Activated T-cell treated with anti-CD3 and anti-CD28 coated beads, Interleukin-2, amount 50 U/mL, for 72 hours (primary cell): ENCODE measurements at regions not wholly inside any gene's neighbourhood (a gene's known extent, or its start where the extent isn't known, plus 50 kb on each side); places are given as distances from the start of the nearest gene placed in this dataset.

Experiments used
- ATAC-seq, 2 donors: fragments of 150-1000 bp; cut with Tn5 transposase; replicated peaks in 1 of 2; 2 replicates each; pipeline ENCODE4 v1.10.0; 2021; ENCODE audit warnings: moderate library complexity in 2 of 2, mild to moderate bottlenecking in 1 of 2
- DNase-seq, 2 donors: peaks; one replicate each; pipeline ENCODE4 v3.0.0; 2021 to 2022; ENCODE audit warnings: mixed read lengths in 1 of 2
- H3K27ac Mint-ChIP-seq: one replicate; pipeline ENCODE4 v1.8.0; 2022; ENCODE audit warnings: mild to moderate bottlenecking, moderate library complexity, mixed read lengths
- H3K27me3 Mint-ChIP-seq: one replicate; pipeline ENCODE4 v1.8.0; 2022; ENCODE audit warnings: low read depth, mixed read lengths
- H3K36me3 Mint-ChIP-seq, 2 donors: one replicate each; pipeline ENCODE4 v1.8.0; 2022; ENCODE audit warnings: mixed read lengths in 2 of 2, mild to moderate bottlenecking in 1 of 2; ENCODE audit not compliant: insufficient read depth in 2 of 2
- H3K4me1 Mint-ChIP-seq: one replicate; pipeline ENCODE4 v1.8.0; 2022; ENCODE audit warnings: low read depth, mixed read lengths
- H3K4me3 Mint-ChIP-seq, 2 donors: one replicate each; pipeline ENCODE4 v1.8.0; 2022; ENCODE audit warnings: mild to moderate bottlenecking in 2 of 2, mixed read lengths in 2 of 2, moderate library complexity in 2 of 2
- H3K9me3 Mint-ChIP-seq, 2 donors: one replicate each; pipeline ENCODE4 v1.8.0; 2022; ENCODE audit warnings: mixed read lengths in 2 of 2

DNA sequence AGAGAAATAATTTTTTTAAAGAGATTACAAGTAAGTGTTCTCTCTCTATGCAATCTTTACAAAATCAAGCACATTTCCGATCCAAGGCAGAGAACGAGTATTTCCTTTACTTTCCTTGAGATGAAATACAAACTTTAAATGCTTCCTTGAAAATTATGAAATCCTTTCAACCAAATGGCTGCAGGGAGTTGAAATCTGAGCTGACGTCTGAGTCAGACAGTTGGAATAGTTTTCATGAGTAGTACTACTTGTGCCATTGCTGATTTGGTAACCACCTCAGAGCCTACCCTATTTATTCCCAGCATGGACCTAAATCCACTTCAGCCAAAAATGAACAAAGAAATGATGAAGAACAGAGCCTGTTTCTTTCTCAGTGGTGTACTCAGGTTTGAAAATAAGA is 183.6 kb downstream of the GIPC2 start:
- Mint-ChIP-seq H3K27me3 (no peaks in the 10 kb centered on the region), H3K9me3 (peaks cover 0 to 2% of the 10 kb centered on the region in 2 donors), H3K27ac (no peak overlapping the region), H3K4me1 (no peaks in the 10 kb centered on the region), H3K4me3 (no peak overlapping the region), H3K36me3 (no peaks in the 10 kb centered on the region)
- ATAC-seq: no peak
- DNase-seq: no peak

DNA sequence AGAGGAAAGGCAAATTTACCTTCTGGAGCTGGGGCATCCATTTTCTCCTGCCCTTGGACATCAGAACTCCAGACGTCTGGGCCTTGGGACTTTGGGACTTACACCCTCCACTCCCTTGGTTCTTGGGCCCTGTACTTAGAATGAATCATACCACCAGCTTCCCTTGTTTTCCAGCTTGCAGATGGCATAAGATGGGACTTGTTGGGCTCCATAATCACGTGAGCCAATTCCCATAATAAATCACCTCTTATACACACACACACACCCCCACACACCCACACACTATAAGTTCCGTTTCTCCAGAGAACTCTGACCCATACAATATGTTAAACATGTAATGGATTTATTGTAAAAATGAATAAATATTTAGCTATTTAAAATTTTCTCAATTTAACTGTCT is 185.7 kb downstream of the GIPC2 start:
- ATAC-seq: no peak
- Mint-ChIP-seq H3K9me3 (peaks cover 0 to 2% of the 10 kb centered on the region in 2 donors), H3K27ac (no peak overlapping the region), H3K36me3 (no peaks in the 10 kb centered on the region), H3K27me3 (peaks cover 7% of the 10 kb centered on the region), H3K4me1 (no peaks in the 10 kb centered on the region), H3K4me3 (no peak overlapping the region)
- DNase-seq: no peak

DNA sequence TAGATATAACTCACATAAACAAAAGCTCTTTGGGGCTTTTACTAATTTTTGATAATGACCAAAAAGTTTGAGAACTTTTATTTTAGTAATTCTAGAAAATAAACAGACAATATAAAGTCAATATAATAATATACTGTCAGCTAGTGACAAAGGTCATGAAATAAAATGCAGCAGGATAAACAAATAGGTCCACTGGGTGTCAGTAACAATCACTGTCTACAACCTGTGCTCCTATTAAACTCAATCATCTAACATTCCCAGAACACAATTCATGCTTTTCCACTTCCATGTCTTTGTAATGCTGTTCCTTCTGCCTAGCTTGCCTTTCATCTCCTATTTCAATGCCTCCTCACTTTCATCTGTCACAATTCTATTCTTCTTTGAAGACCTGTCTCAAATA is 186.1 kb downstream of the GIPC2 start:
- H3K4me3 Mint-ChIP-seq: no peak overlapping the region
- peaks cover 0 to 2% of the 10 kb centered on the region in 2 donors for H3K9me3 Mint-ChIP-seq
- H3K36me3 Mint-ChIP-seq: no peaks in the 10 kb centered on the region
- H3K27me3 Mint-ChIP-seq: peaks cover 9% of the 10 kb centered on the region
- no peak overlapping the region for H3K27ac Mint-ChIP-seq
- ATAC-seq (no peak), DNase-seq (no peak)
- H3K4me1 Mint-ChIP-seq: no peaks in the 10 kb centered on the region

DNA sequence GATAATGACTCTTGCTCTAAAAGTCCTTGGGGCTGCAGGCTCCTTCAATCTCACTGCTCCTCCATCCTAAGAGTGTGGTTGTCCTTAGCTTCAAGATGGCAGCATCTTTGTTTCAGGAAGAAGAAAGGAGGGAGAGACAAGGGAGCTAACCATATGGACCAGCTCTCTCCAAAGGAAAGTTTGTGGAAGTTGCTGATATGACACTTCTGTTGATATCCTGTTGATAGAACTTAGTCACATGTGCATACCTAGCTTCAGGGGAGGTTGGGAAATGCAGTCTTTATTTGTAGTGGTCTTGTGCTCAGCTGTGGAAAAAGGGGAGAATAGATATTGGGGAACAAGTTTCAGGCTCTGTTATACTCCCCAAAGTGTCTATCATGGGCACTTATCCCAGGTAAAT is 186.9 kb downstream of the GIPC2 start:
- H3K27ac Mint-ChIP-seq: no peak overlapping the region
- peaks cover 2 to 3% of the 10 kb centered on the region in 2 donors for H3K9me3 Mint-ChIP-seq
- DNase-seq: no peak
- no peaks in the 10 kb centered on the region for H3K4me1 Mint-ChIP-seq
- H3K27me3 Mint-ChIP-seq: peaks cover 14% of the 10 kb centered on the region
- H3K36me3 Mint-ChIP-seq: no peaks in the 10 kb centered on the region
- no peak for ATAC-seq
- H3K4me3 Mint-ChIP-seq: no peak overlapping the region

DNA sequence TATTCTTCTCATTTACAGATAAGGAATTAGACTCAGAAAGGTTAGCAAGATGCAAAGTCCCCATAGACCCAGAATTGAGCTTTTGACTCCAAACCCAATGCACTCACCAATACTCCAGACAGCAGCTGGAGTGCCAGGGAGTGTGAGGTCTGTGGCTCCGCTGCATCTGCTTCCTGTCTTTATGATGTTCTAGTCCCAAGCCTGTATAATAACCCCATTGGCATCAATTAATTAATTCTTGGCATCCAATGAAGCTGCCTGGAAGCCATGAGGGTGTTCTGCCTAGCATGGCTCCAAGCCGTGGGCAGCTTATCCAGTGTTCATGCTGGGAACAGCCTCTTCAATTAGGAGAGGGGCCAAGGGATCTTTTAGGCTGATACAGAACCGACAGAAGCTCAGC is 188.7 kb downstream of the GIPC2 start:
- no peak overlapping the region for H3K4me3 Mint-ChIP-seq

DNA sequence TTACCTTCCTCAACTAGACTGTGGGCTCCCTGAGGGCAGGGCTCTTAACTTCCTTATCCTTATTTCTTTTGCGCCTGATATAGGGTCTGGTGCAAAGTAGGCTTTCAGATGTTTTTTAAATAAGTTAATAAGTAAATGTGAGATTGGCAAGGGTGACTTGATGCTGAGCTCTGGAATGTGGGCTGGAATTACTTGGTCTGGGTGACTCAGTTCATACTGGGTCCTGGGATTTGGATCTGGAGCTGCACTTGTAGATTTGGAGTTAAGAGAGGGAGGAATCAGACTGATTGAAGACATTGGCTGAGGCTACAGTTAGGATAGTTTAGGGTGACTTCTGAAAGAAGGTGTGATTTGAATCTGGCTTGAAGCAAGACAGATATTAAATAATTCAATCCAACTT is 190.9 kb downstream of the GIPC2 start:
- H3K4me1 Mint-ChIP-seq: no peaks in the 10 kb centered on the region
- peaks cover 6 to 7% of the 10 kb centered on the region in 2 donors for H3K9me3 Mint-ChIP-seq

More for the DNA sequence above, 188.7 kb downstream of the GIPC2 start:
- DNase-seq: no peak
- Mint-ChIP-seq H3K36me3 (peaks cover 0 to 2% of the 10 kb centered on the region in 2 donors), H3K4me1 (no peaks in the 10 kb centered on the region), H3K27me3 (peaks cover 14% of the 10 kb centered on the region), H3K9me3 (peaks cover 5 to 6% of the 10 kb centered on the region in 2 donors), H3K27ac (no peak overlapping the region)
- ATAC-seq: no peak

DNA sequence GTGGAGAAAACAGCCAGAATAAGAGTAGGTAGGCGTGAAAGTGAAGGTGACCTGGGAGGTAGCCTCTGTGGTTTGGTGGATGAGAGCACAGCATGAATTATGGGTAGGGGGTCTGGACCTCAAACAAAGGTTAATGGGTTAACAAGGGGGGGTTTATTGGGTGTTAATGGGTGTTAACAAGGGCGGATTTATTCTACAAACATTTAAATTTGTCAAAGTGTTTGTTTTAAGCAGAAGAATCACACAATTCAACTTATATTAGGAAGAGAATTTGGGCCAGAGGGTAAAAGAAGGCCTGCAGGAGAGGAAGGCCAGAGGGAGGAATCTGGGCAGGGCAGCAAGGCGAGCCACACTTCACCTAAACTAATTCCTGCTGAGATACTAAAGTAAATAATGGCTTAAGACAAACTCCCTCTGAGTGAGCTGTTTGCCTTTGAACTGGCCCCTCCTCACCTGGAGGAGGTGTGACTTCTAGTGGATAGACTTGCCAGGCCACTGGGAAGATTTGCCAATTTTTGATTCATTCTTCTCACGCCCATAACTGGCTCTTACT is 191.7 kb downstream of the GIPC2 start:
- Mint-ChIP-seq H3K27me3 (peaks cover 14% of the 10 kb centered on the region), H3K4me3 (peak overlapping the region in 1 of 2 donors; percentile 35), H3K9me3 (peaks cover 6 to 7% of the 10 kb centered on the region in 2 donors), H3K36me3 (peaks cover 0 to 2% of the 10 kb centered on the region in 2 donors), H3K27ac (no peak overlapping the region), H3K4me1 (no peaks in the 10 kb centered on the region)
- ATAC-seq: no peak
- DNase-seq: no peak

More for the DNA sequence above, 190.9 kb downstream of the GIPC2 start:
- Mint-ChIP-seq H3K4me3 (no peak overlapping the region), H3K27me3 (peaks cover 14% of the 10 kb centered on the region), H3K27ac (no peak overlapping the region), H3K36me3 (peaks cover 0 to 2% of the 10 kb centered on the region in 2 donors)
- DNase-seq (no peak), ATAC-seq (no peak)

DNA sequence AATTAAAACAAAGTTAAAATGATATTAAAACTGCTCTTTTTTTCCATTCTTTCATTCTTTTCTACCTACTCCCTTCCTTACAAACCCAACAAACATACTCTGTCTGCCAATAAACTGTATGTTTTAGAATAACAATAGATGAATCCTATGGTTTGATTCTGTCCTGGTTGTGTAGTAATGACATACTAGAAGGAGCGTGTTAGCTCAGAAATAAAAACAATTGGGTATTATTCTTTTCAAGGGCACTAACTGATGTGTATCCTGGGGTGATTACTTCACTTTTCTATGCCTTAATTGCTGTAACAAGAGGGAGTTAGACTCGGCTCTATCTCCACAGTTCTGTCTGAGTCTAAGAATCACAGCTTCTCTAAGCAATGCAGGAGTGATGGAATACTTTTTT is 194.4 kb downstream of the GIPC2 start:
- peaks cover 14% of the 10 kb centered on the region for H3K27me3 Mint-ChIP-seq
- DNase-seq: no peak
- H3K4me3 Mint-ChIP-seq: no peak overlapping the region
- ATAC-seq: no peak
- no peak overlapping the region for H3K27ac Mint-ChIP-seq
- H3K9me3 Mint-ChIP-seq: peaks cover 6 to 7% of the 10 kb centered on the region in 2 donors
- H3K36me3 Mint-ChIP-seq: peaks cover 0 to 2% of the 10 kb centered on the region in 2 donors
- no peaks in the 10 kb centered on the region for H3K4me1 Mint-ChIP-seq

DNA sequence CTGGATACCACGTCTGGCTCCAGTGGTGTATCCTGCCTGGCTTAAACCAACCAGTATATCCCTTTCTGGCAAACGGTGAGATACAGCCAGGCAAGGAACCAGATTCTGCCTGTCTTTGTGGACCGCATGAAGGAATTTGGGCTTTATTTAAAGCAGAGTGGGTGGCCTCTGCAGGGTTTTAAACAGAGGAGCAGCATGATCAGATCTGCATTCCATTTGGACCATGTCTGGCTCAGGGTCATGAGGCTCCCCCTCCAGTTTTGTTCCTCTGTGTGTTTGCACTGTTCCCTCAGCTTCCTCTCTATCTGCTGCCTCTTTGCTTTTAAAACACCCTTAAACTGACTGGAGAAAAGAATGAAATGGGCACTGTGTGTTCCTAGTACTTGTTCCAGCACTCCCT is 195.0 kb downstream of the GIPC2 start:
- Mint-ChIP-seq H3K36me3 (peaks cover 0 to 2% of the 10 kb centered on the region in 2 donors), H3K4me3 (no peak overlapping the region), H3K4me1 (no peaks in the 10 kb centered on the region), H3K9me3 (peaks cover 6 to 7% of the 10 kb centered on the region in 2 donors), H3K27ac (no peak overlapping the region), H3K27me3 (peaks cover 9% of the 10 kb centered on the region)
- ATAC-seq: no peak
- DNase-seq: no peak

DNA sequence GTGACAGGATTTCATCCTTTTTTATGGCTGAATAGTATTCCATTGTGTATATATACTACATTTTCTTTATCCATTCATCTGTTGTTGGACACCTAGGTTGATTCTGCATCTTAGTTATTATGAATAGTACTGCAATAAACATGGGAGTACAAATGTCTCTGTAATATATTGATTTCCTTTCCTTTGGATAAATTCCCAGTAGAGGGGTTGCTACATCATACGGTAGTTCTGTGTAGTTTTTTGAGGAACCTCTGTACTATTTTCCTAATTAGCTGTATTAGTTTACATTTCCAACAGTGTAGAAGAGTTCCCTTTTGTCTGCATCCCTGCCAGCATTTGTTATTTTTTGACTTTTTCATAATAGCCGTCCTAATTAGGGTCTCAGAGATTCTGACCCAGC is 201.3 kb downstream of the GIPC2 start:
- no peaks in the 10 kb centered on the region for H3K27me3 Mint-ChIP-seq
- H3K36me3 Mint-ChIP-seq: no peaks in the 10 kb centered on the region
- H3K4me1 Mint-ChIP-seq: no peaks in the 10 kb centered on the region
- no peak overlapping the region for H3K27ac Mint-ChIP-seq
- peaks cover 0 to 1% of the 10 kb centered on the region in 2 donors for H3K9me3 Mint-ChIP-seq
- no peak for DNase-seq
- ATAC-seq: no peak
- H3K4me3 Mint-ChIP-seq: no peak overlapping the region

DNA sequence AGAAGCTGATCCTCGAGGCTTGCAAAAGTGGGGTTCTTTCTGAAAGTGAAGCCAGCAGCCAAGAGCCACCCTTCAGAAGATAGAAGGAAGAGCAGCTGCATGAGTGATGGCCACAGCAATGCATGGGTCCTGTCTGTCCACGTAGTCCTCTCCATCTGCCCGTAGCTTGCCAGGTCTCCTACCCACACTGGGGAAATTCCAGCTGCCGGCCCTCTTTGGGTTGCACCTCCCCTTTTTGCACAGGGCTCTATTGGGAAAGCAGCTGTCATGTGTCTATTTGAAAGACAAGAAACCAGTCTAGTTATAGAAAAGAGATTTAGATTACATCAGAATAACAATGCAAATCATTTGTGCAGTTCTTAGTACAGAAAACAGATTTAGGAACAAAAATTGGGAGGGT is 204.4 kb downstream of the GIPC2 start:
- Mint-ChIP-seq H3K27me3 (no peaks in the 10 kb centered on the region), H3K36me3 (no peaks in the 10 kb centered on the region), H3K4me1 (no peaks in the 10 kb centered on the region), H3K9me3 (peaks cover 0 to 1% of the 10 kb centered on the region in 2 donors), H3K27ac (no peak overlapping the region), H3K4me3 (no peak overlapping the region)
- ATAC-seq: no peak
- no peak for DNase-seq

DNA sequence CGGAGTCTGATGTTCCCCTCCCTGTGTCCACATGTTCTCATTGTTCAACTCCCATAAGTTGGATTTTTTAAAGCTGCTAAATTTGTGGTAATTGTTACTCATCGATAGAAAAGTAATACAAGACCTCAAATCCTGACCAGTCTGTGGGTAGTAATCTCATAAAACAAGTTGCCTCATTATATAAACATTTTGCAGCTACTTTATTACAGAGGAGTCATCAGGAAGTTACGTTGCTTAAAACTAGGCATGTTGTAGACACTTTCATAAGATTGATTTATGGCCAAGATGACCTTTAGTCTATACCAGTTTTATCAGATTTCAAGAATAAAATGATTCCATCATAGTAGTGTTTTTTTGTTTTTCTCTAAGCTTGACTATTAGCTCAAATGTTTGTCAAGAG is 208.8 kb downstream of the GIPC2 start:
- no peak for ATAC-seq
- H3K27ac Mint-ChIP-seq: no peak overlapping the region
- H3K4me1 Mint-ChIP-seq: no peaks in the 10 kb centered on the region
- peaks cover 0 to 3% of the 10 kb centered on the region in 2 donors for H3K9me3 Mint-ChIP-seq
- H3K27me3 Mint-ChIP-seq: no peaks in the 10 kb centered on the region
- DNase-seq: no peak
- H3K36me3 Mint-ChIP-seq: no peaks in the 10 kb centered on the region
- H3K4me3 Mint-ChIP-seq: no peak overlapping the region

DNA sequence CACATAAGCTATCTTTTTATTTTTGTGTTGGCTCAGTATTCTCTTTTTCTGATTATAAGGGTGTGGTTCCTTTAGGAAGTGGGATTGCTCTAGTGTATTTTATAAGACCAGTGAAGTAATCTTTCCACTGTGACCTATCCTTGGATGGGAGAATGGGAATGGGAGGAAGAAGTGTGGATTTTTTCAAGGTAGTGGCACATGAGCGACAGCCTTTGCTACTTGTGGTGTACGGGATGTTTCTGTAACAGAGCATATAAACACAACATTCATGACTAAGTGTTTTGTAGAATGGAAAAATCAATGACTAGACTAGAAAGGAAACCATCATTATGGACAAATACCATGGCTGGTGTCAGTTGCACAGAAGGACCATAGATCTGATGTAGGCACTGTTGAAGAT is 209.6 kb downstream of the GIPC2 start:
- no peak overlapping the region for H3K4me3 Mint-ChIP-seq
- H3K27me3 Mint-ChIP-seq: no peaks in the 10 kb centered on the region
- no peaks in the 10 kb centered on the region for H3K4me1 Mint-ChIP-seq
- H3K9me3 Mint-ChIP-seq: peaks cover 2 to 6% of the 10 kb centered on the region in 2 donors
- ATAC-seq: no peak
- H3K36me3 Mint-ChIP-seq: no peaks in the 10 kb centered on the region
- DNase-seq: no peak
- H3K27ac Mint-ChIP-seq: no peak overlapping the region

DNA sequence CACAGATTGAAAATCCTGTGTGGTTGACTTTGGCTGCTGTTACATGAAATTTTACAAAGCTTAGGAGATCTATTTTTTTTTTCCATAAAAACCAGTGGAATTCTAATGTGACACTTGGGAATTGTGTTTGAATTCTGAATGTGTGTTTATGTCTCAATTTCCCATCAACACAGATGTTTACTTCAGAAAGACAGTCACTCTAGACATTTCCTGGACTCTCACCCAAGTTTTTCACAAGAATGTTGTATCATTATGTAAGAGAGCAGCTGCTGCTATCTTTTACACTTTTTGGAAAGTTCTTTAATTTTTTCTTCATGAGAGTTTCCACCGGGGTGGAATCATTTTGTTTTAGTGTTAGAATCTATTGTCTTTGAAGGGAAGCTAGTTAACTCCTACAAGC is 210.1 kb downstream of the GIPC2 start:
- no peaks in the 10 kb centered on the region for H3K4me1 Mint-ChIP-seq

More for the DNA sequence above, 210.1 kb downstream of the GIPC2 start:
- H3K27ac Mint-ChIP-seq: no peak overlapping the region
- no peaks in the 10 kb centered on the region for H3K27me3 Mint-ChIP-seq
- H3K4me3 Mint-ChIP-seq: no peak overlapping the region
- ATAC-seq: no peak
- no peak for DNase-seq
- no peaks in the 10 kb centered on the region for H3K36me3 Mint-ChIP-seq
- H3K9me3 Mint-ChIP-seq: peaks cover 2 to 4% of the 10 kb centered on the region in 2 donors
